ENCODE measurements at regions not wholly inside any gene's neighbourhood (a gene's known extent, or its start where the extent isn't known, plus 50 kb on each side); places are given as distances from the start of the nearest gene placed in this dataset.

DNA sequence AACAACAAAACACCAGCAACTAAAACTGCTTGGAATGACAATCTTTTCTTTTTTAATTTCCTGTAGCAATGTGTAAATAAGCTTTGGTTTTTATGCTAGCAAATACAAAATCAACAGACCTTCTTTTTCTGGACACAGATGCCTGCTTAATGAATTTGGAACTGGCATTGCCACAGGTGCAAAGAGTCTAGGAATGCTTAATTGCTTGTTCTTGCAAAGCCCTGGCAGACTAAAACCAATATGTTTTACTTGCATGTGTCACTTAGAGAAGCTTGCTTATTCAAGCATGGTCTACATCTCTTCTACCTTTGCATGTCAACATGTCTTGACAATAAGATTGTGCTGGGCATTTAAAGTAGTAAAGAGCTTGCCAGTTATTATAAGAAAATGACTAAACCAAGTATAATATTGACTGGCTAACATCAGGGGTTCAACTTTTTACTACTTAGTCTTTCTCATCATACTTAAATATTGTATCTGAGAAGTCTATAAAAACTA, 656.7 kb upstream of the NDST4 start:
- no peak for TF ChIP-seq POLR2A (IDR thresholded peaks at IDR 0.05)
- TF ChIP-seq, protein P1, sequence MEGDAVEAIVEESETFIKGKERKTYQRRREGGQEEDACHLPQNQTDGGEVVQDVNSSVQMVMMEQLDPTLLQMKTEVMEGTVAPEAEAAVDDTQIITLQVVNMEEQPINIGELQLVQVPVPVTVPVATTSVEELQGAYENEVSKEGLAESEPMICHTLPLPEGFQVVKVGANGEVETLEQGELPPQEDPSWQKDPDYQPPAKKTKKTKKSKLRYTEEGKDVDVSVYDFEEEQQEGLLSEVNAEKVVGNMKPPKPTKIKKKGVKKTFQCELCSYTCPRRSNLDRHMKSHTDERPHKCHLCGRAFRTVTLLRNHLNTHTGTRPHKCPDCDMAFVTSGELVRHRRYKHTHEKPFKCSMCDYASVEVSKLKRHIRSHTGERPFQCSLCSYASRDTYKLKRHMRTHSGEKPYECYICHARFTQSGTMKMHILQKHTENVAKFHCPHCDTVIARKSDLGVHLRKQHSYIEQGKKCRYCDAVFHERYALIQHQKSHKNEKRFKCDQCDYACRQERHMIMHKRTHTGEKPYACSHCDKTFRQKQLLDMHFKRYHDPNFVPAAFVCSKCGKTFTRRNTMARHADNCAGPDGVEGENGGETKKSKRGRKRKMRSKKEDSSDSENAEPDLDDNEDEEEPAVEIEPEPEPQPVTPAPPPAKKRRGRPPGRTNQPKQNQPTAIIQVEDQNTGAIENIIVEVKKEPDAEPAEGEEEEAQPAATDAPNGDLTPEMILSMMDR (IDR thresholded peaks at IDR 0.05) = no peak
- intact Hi-C loops (cut with DNase I; ENCODE audit: low total_unique reads) = no loop called here

DNA sequence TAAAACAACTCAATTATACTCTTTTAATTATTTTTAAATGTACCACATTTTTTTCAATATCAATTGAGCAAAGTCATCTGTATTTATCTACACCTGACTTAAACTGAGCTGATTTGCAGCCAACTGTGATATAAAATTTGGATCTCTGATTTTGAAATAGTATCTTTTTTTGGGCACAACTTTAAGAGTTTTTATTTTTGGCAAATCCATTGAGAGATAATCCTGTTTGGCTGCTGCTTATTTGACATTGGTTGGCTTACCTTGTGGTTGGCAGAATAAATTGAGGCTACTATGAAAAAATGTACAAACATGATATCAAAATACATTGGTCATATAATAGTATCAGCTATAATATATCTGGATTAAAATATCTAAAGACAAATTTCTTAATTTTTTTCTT, 656.0 kb upstream of the NDST4 start:
- intact Hi-C loops (cut with DNase I; ENCODE audit: low total_unique reads) = no loop called here
- no peak for TF ChIP-seq POLR2A (IDR thresholded peaks at IDR 0.05)
- TF ChIP-seq, protein P1 (IDR thresholded peaks at IDR 0.05) = no peak
- no peak for DNase-seq (ENCODE audit: low spot score in 2 of 2)
- no peak overlapping the region for H3K4me3 ChIP-seq (ENCODE audit: low read depth, poor library complexity, severe bottlenecking)

More for the DNA sequence above, 656.7 kb upstream of the NDST4 start:
- no peak overlapping the region for H3K4me3 ChIP-seq (ENCODE audit: low read depth, poor library complexity, severe bottlenecking)
- no peak for DNase-seq (ENCODE audit: low spot score in 2 of 2)

DNA sequence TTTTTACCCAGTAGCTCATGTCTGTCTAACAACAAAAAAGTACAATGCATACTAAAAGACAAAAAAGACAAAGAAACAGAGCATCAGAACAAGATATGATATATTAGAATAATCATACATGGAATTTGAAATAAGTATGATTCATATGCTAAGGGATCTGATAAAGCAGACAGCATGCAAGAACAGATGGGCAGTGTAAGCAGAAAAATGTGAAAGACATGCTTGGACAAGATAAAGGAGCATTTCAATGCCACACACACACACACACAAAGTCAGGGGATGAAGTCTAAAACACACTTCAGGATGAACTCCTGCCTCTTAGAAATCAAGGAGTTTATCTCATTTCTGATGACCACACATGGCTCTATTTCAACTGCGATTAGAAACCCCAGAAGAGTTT, 649.6 kb upstream of the NDST4 start:
- 85 to 87% methylated on average over 1 of the region's 1 CpG for WGBS, 2 donors
- DNase-seq (ENCODE audit: low spot score in 2 of 2) = no peak
- H3K4me3 ChIP-seq (ENCODE audit: low read depth, poor library complexity, severe bottlenecking) = no peak overlapping the region
- TF ChIP-seq, protein P1 (IDR thresholded peaks at IDR 0.05) = no peak
- no peak for TF ChIP-seq POLR2A (IDR thresholded peaks at IDR 0.05)
- intact Hi-C loops (cut with DNase I; ENCODE audit: low total_unique reads) = no loop called here

DNA sequence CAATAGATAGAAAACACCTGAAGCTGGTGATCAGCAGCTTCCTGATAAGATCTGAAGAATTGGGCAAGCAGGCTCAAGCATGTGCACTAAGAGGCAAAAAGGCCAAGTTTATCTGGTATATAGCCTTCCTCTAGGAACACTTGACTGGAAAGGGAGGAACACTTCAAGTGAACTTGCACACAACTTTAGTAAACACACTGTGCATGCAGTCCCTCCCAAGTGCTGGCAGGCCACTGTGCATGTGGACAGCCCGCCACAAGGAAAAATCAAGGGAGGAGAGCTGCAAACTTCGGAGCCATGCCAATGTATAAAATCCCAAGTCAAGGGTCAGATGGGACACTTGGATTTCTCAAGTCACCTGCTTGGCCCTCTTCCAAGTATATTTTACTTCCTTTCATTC, 645.8 kb upstream of the NDST4 start:
- WGBS, 2 donors = 88 to 90% methylated on average over 2 of the region's 2 CpGs

DNA sequence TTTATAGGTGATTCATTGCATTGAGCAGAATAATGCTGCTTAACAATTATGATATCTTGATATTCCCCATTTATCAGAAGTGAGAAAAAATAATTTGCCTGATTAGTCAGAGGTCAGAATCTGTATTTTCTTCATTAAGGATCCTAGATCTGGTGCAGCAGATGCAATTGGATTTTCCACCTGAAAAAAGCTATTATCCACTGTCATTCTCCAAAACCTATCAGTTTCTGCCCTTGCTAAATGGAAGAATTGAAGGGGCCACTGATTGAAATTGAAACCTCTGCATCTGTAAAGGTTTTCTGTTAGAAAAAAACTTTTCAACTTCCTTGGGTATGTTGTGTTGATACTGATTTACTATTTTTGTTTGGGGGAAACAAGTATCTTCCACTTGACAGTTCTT, 636.0 kb upstream of the NDST4 start:
- no peak for TF ChIP-seq POLR2A (IDR thresholded peaks at IDR 0.05)
- TF ChIP-seq, protein P1 (IDR thresholded peaks at IDR 0.05) = no peak
- intact Hi-C loops (cut with DNase I; ENCODE audit: low total_unique reads) = no loop called here
- DNase-seq (ENCODE audit: low spot score in 2 of 2) = no peak
- no peak overlapping the region for H3K4me3 ChIP-seq (ENCODE audit: low read depth, poor library complexity, severe bottlenecking)

More for the DNA sequence above, 645.8 kb upstream of the NDST4 start:
- intact Hi-C loops (cut with DNase I; ENCODE audit: low total_unique reads) = no loop called here
- DNase-seq (ENCODE audit: low spot score in 2 of 2) = no peak
- TF ChIP-seq, protein P1 (IDR thresholded peaks at IDR 0.05) = no peak
- TF ChIP-seq POLR2A (IDR thresholded peaks at IDR 0.05) = no peak
- H3K4me3 ChIP-seq (ENCODE audit: low read depth, poor library complexity, severe bottlenecking) = no peak overlapping the region

DNA sequence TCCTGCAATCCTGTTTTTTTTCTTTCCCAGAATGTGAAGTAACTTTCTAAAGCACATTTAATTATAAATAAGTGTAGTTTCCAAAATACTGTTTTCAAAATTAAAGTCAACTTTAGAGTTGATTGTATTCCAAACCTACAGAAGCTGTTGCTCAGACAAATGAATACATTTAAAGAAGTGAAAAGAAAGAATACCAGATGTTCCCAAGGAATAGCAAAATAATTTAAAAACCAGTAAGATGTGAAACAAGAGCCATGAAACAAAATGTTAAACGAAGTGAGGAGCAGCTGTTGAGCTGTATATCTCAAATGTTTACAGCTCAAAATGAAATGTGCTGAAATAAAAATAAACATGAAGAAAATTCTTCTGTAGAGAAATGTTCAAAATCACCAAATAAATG, 627.4 kb upstream of the NDST4 start:
- DNase-seq (ENCODE audit: low spot score in 2 of 2) = no peak
- TF ChIP-seq, protein P1 (IDR thresholded peaks at IDR 0.05) = no peak
- no peak for TF ChIP-seq POLR2A (IDR thresholded peaks at IDR 0.05)
- 21 to 33% methylated on average over 1 of the region's 1 CpG for WGBS, 2 donors
- intact Hi-C loops (cut with DNase I; ENCODE audit: low total_unique reads) = no loop called here
- H3K4me3 ChIP-seq (ENCODE audit: low read depth, poor library complexity, severe bottlenecking) = no peak overlapping the region

All from lower leg skin (tissue), 4 donors.